ENCODE measurements at regions not wholly inside any gene's neighbourhood (a gene's known extent, or its start where the extent isn't known, plus 50 kb on each side); places are given as distances from the start of the nearest gene placed in this dataset.
"Not testable (repeated sequence)": the region's sequence is repeated elsewhere in the genome, so short reads cannot be mapped to it uniquely, and the experiment has no call there.

DNA sequence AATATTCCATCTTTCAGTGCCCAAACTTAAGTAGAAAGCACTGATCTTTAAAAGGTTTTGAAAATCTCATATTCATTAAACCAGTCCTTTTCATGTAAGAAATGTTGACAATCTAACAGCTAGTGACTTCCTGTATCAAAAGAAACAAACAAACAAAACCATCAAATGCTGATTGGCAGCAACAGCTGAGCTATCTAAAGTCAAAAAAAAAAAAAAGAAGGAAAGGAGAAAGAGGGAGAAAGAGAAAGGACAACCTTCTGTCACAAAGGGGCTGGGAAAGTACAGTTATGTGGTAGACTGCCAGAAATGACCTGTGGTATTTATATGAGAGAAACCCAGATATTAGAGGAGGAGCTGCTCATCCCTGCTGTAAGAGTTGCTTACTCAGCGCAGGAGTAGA is 614.6 kb upstream of the SMIM31 start:
- TF ChIP-seq, protein P1, sequence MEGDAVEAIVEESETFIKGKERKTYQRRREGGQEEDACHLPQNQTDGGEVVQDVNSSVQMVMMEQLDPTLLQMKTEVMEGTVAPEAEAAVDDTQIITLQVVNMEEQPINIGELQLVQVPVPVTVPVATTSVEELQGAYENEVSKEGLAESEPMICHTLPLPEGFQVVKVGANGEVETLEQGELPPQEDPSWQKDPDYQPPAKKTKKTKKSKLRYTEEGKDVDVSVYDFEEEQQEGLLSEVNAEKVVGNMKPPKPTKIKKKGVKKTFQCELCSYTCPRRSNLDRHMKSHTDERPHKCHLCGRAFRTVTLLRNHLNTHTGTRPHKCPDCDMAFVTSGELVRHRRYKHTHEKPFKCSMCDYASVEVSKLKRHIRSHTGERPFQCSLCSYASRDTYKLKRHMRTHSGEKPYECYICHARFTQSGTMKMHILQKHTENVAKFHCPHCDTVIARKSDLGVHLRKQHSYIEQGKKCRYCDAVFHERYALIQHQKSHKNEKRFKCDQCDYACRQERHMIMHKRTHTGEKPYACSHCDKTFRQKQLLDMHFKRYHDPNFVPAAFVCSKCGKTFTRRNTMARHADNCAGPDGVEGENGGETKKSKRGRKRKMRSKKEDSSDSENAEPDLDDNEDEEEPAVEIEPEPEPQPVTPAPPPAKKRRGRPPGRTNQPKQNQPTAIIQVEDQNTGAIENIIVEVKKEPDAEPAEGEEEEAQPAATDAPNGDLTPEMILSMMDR (IDR thresholded peaks at IDR 0.05; ENCODE audit: control extremely low read depth, extremely low read depth, low read depth, missing control alignments): no peak
- ChIA-PET CTCF (no interaction called here), POLR2A (no interaction called here)
- DNase-seq (ENCODE audit: extremely low spot score): no peak

DNA sequence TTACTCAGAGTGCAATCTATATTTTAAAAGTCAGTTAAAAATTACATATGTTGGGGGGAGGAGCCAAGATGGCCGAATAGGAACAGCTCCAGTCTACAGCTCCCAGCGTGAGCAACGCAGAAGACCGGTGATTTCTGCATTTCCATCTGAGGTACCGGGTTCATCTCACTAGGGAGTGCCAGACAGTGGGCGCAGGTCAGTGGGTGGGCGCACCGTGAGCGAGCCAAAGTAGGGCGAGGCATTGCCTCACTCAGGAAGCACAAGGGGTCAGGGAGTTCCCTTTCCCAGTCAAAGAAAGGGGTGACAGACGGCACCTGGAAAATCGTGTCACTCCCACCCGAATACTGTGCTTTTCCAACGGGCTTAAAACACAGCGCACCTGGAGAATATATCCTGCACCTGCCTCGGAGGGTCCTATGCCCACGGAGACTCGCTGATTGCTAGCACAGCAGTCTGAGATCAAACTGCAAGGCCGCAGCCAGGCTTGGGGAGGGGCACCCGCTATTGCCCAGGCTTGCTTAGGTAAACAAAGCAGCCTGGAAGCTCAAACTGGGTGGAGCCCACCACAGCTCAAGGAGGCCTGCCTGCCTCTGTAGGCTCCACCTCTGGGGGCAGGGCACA is 612.1 kb upstream of the SMIM31 start:
- POLR2A ChIA-PET; DNase-seq (ENCODE audit: extremely low spot score); CTCF ChIA-PET: not testable (repeated sequence)

DNA sequence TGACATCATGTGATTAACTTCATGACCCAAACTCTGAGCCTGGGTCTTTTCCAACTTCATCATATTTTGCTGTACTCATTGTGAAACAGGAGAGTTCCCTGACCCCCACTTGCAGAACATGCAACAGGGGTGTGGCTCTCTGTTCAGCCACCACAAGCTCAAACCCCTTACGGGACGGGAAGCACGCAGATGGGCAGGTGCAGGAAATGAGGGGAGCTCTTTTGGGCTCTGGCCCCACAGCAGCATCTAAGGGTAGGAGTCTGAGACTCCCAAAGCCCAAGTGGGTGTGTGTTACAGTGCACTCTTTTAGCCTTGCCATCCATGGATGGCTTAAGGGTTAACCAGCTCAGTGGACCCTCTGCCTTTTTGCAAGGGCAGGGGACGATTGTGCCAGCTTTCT is 599.5 kb upstream of the SMIM31 start:
- DNase-seq (ENCODE audit: extremely low spot score): no peak
- ChIA-PET POLR2A (no interaction called here), CTCF (interaction anchor here (0.8 kb wide), 1 partner anchor 16 kb away, joined by 3 read pairs; no protein-coding TSS in a partner anchor)
- TF ChIP-seq, protein P1 (IDR thresholded peaks at IDR 0.05; ENCODE audit: control extremely low read depth, extremely low read depth, low read depth, missing control alignments): no peak

DNA sequence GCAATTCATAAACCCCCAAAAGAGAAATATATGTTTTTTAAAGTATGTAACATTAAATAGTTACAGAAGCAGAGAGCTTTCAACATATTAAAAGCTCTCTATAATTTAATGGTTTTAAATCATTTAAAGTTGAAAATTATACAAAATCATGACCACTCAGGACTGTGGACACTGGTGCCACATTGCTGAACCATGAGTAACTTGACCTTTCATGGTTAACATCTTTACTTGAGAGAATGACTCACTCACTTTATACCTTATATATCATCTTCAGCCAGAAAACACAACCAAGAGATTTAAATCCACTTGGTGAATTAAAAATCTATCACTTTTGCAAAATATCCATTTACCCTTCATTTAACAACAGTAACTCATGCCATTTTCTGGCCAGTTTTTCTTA is 584.3 kb upstream of the SMIM31 start:
- DNase-seq (ENCODE audit: extremely low spot score): no peak
- POLR2A ChIA-PET: no interaction called here
- CTCF ChIA-PET: interaction anchor here (1.0 to 1.2 kb wide), 3 partner anchors 16 to 18 kb away, joined by 3 read pairs; no protein-coding TSS in a partner anchor
- TF ChIP-seq, protein P1 (IDR thresholded peaks at IDR 0.05; ENCODE audit: control extremely low read depth, extremely low read depth, low read depth, missing control alignments): no peak

DNA sequence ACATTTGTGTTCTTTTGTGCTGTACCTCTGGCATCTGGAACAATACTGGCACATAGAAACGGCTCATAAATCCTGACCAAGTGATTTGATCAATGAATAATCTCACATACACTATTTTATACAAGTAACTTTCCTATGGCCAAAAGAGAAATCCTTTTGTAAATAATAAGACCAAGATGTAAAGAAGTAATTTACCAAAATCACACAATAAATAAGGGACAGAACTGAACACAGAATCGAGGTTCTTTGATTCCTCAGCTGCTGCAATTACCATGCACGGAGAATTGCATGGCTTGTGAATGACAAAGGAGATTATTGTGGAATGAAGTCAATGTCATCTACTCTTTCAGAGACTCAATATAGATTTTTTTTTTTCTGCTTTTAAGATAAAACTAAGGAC is 576.8 kb upstream of the SMIM31 start:
- TF ChIP-seq, protein P1 (IDR thresholded peaks at IDR 0.05; ENCODE audit: control extremely low read depth, extremely low read depth, low read depth, missing control alignments): no peak
- ChIA-PET CTCF (no interaction called here), POLR2A (no interaction called here)
- no peak for DNase-seq (ENCODE audit: extremely low spot score)

DNA sequence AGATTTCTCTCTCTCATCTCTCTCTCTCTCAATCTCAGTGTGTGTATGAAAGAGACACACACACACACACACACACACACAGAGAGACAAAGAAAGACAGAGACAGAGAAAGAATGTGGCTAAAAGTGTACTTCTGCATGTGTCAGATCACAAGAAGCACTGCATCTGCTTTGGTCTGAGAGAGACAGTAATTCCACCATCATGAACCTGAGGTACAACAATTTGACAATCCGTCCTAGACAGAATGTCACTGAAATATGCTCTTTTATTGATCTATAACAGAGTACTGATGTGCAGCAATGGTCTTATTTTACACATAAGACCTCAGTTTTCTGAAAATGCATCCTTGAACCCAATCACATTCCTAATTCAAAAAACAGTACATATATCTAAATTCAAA is 576.2 kb upstream of the SMIM31 start:
- CTCF ChIA-PET: interaction anchor here (1.4 to 1.7 kb wide), 2 partner anchors 12 kb away, joined by 3 to 9 read pairs; no protein-coding TSS in a partner anchor

DNA sequence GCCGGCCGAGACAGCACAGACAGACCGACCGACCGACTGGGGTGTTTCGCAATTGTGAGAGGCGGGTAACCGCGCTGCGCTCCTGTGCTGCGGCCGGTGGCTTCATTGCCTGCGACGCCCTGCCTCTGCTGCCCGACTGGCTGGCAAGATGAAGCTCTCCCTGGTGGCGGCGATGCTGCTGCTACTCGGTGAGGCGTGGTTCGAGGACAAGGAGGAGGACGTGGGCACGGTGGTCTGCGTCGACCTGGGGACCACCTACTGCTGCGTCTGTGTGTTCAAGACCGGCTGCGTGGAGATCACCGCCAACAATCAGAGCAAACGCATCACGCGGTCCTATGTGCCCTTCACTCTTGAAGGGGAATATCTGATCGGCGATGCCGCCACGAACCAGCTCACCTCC is 565.7 kb upstream of the SMIM31 start:
- CTCF ChIA-PET: no interaction called here
- TF ChIP-seq, protein P1 (IDR thresholded peaks at IDR 0.05; ENCODE audit: control extremely low read depth, extremely low read depth, low read depth, missing control alignments): no peak
- DNase-seq (ENCODE audit: extremely low spot score): no peak
- POLR2A ChIA-PET: no interaction called here

More for the DNA sequence above, 576.2 kb upstream of the SMIM31 start:
- DNase-seq (ENCODE audit: extremely low spot score): no peak
- TF ChIP-seq, protein P1 (IDR thresholded peaks at IDR 0.05; ENCODE audit: control extremely low read depth, extremely low read depth, low read depth, missing control alignments): no peak
- POLR2A ChIA-PET: no interaction called here

All from GM10248 (cell line).